Fibroblast of lung (primary cell): ENCODE measurements at regions not wholly inside any gene's neighbourhood (a gene's known extent, or its start where the extent isn't known, plus 50 kb on each side); places are given as distances from the start of the nearest gene placed in this dataset.

ENCODE experiments used
- DNase-seq, 2 donors: peaks; one replicate each; pipeline versions ENCODE4 v3.0.0 to v3.0.0-alpha.2; 2010; ENCODE audit warnings: low read depth in 2 of 2
- H2AFZ ChIP-seq: 2 replicates; pipeline ENCODE4 v1.5.1; 2012; ENCODE audit warnings: low read length, control low read depth, inconsistent platforms
- H3K27ac ChIP-seq: 2 replicates; pipeline ENCODE4 v1.5.1; 2011; ENCODE audit warnings: low read length, control low read depth; ENCODE audit not compliant: insufficient read depth
- H3K27me3 ChIP-seq: 2 replicates; pipeline ENCODE4 v1.5.1; 2011; ENCODE audit warnings: mild to moderate bottlenecking, low read length; ENCODE audit not compliant: control insufficient read depth, insufficient read depth
- H3K36me3 ChIP-seq: 2 replicates; pipeline ENCODE4 v1.5.1; 2011; ENCODE audit warnings: low read length; ENCODE audit not compliant: control insufficient read depth, insufficient read depth
- H3K4me1 ChIP-seq: 2 replicates; pipeline ENCODE4 v1.5.1; 2011; ENCODE audit warnings: low read length; ENCODE audit not compliant: control insufficient read depth, insufficient read depth; ENCODE audit errors: extremely low read depth
- H3K4me2 ChIP-seq: 2 replicates; pipeline ENCODE4 v1.5.1; 2011; ENCODE audit warnings: low read length, control low read depth; ENCODE audit not compliant: insufficient read depth; ENCODE audit errors: extremely low read depth
- H3K4me3 ChIP-seq, 4 experiments: fragments of 200-600 bp in 1 of 4; sonication (generic) in 1 of 4; replicated peaks in 1 of 4; 2 replicates each; pipeline ENCODE4 v1.5.1; 2011 to 2016; ENCODE audit warnings: low read length in 4 of 4, low read depth in 3 of 4, mild to moderate bottlenecking in 3 of 4, control low read depth in 2 of 4, inconsistent platforms in 1 of 4, mixed read lengths in 1 of 4; ENCODE audit not compliant: insufficient read depth in 1 of 4; ENCODE audit errors: control extremely low read depth in 1 of 4
- H3K79me2 ChIP-seq: 2 replicates; pipeline ENCODE4 v1.5.1; 2012; ENCODE audit warnings: mild to moderate bottlenecking, low read length, inconsistent platforms; ENCODE audit not compliant: control insufficient read depth, insufficient read depth
- H3K9ac ChIP-seq: 2 replicates; pipeline ENCODE4 v1.5.1; 2011; ENCODE audit warnings: mild to moderate bottlenecking, low read length, control low read depth; ENCODE audit not compliant: insufficient read depth
- H3K9me3 ChIP-seq: 2 replicates; pipeline ENCODE4 v1.5.1; 2012; ENCODE audit warnings: low read depth, low read length; ENCODE audit not compliant: control insufficient read depth, insufficient read depth
- H4K20me1 ChIP-seq: 2 replicates; pipeline ENCODE4 v1.5.1; 2011; ENCODE audit warnings: low read length; ENCODE audit not compliant: control insufficient read depth, insufficient read depth; ENCODE audit errors: extremely low read depth
- CTCF ChIP-seq, 2 donors: IDR thresholded peaks in 1 of 2; conservative IDR thresholded peaks in 1 of 2; 1 replicate in 1 of 2; 2 replicates in 1 of 2; pipeline ENCODE4 v1.5.1; 2011 to 2012; ENCODE audit warnings: low read length in 2 of 2, control low read depth in 1 of 2, inconsistent platforms in 1 of 2, low read depth in 1 of 2, mild to moderate bottlenecking in 1 of 2
- EZH2 ChIP-seq: IDR thresholded peaks from 2 replicates; pipeline ENCODE4 v1.5.1; 2012; ENCODE audit warnings: low read length, control low read depth, mild to moderate bottlenecking; ENCODE audit errors: missing control alignments

DNA sequence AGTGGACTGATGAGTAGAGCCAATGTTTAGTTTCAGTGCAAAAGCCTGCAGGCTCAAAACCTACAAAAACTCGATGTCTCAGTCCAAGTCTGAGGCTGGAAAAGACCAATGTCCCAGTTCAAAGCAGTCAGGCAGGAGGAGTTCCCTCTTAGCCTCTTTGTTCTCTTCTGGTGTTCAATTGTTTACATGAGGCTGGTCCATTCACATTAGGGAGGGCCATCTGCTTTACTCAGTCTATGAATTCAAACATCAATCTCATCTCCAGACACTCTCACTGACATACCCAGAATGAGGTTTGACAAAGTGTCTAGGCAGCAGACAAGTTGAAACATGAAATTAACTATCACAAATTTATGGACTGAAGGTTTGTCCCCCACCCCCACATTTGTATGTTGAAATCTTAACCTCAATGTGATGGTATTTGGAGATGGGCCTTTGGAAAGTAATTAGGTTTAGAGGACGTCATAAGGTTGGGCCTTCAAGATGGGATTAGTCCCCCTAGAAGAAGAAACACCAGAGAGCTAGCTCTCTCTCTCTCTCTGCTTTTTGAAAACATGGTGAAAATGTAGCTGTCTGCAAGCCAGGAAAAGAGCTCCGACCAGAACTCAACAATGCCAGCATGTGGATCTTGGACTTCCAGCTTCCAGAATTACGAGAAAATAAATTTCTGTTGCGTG lies 438.5 kb upstream of the RGMA start:
- no peaks in the 10 kb centered on the region for H3K36me3 ChIP-seq
- no peaks in the 10 kb centered on the region for H3K9me3 ChIP-seq
- TF ChIP-seq CTCF (conservative IDR thresholded peaks at IDR 0.05 in 1 of 2, IDR thresholded peaks at IDR 0.05 in 1 of 2; ENCODE audit: low read depth in 1 of 2, low read length in 2 of 2) (no peak), EZH2 (no peak)
- H3K27ac ChIP-seq = no peak overlapping the region
- H4K20me1 ChIP-seq = no peaks in the 10 kb centered on the region
- no peaks in the 10 kb centered on the region for H3K4me1 ChIP-seq
- H3K9ac ChIP-seq = no peak overlapping the region
- no peaks in the 10 kb centered on the region for H3K79me2 ChIP-seq
- DNase-seq = no peak
- H3K4me2 ChIP-seq = no peak overlapping the region
- H3K27me3 ChIP-seq = no peaks in the 10 kb centered on the region
- H3K4me3 ChIP-seq = no peak overlapping the region
- no peak overlapping the region for H2AFZ ChIP-seq

GRCh38 chr15:93524432-93524831 lies 435.4 kb upstream of the RGMA start:
- DNase-seq = no peak
- Histone ChIP-seq H3K36me3 (no peaks in the 10 kb centered on the region), H3K4me3 (no peak overlapping the region), H3K9ac (no peak overlapping the region), H3K9me3 (no peaks in the 10 kb centered on the region), H3K4me2 (no peak overlapping the region), H3K27me3 (no peaks in the 10 kb centered on the region), H3K27ac (no peak overlapping the region), H3K79me2 (no peaks in the 10 kb centered on the region), H4K20me1 (no peaks in the 10 kb centered on the region), H2AFZ (no peak overlapping the region), H3K4me1 (no peaks in the 10 kb centered on the region)
- no peak for TF ChIP-seq EZH2
- no peak for TF ChIP-seq CTCF (conservative IDR thresholded peaks at IDR 0.05 in 1 of 2, IDR thresholded peaks at IDR 0.05 in 1 of 2; ENCODE audit: low read depth in 1 of 2, low read length in 2 of 2)

GRCh38 chr15:93523481-93523880 lies 434.5 kb upstream of the RGMA start:
- Histone ChIP-seq H3K9ac (no peak overlapping the region), H4K20me1 (no peaks in the 10 kb centered on the region), H3K79me2 (no peaks in the 10 kb centered on the region), H3K27ac (no peak overlapping the region), H3K4me3 (no peak overlapping the region), H3K4me2 (no peak overlapping the region), H3K4me1 (no peaks in the 10 kb centered on the region), H3K27me3 (no peaks in the 10 kb centered on the region), H2AFZ (no peak overlapping the region), H3K36me3 (no peaks in the 10 kb centered on the region), H3K9me3 (no peaks in the 10 kb centered on the region)
- TF ChIP-seq EZH2 (no peak), CTCF (conservative IDR thresholded peaks at IDR 0.05 in 1 of 2, IDR thresholded peaks at IDR 0.05 in 1 of 2; ENCODE audit: low read depth in 1 of 2, low read length in 2 of 2) (no peak)
- peak in 1 of 2 donors; percentile 87 for DNase-seq
